KMS-11 (cell line): ENCODE measurements at regions not wholly inside any gene's neighbourhood (a gene's known extent, or its start where the extent isn't known, plus 50 kb on each side); places are given as distances from the start of the nearest gene placed in this dataset.

Experiments used
- H2AFZ ChIP-seq: fragments of 200-600 bp; sonication (generic); 2 replicates; pipeline ENCODE4 v1.6.1; 2016; ENCODE audit warnings: antibody characterized with exemption, mixed run types, low read depth
- H3K27ac ChIP-seq: fragments of 200-600 bp; sonication (generic); 2 replicates; pipeline ENCODE4 v1.6.1; 2016; ENCODE audit warnings: mild to moderate bottlenecking, mixed run types
- H3K27me3 ChIP-seq: fragments of 200-600 bp; sonication (generic); 2 replicates; pipeline ENCODE4 v1.6.1; 2017; ENCODE audit warnings: mild to moderate bottlenecking, low read depth, mixed run types, moderate library complexity; ENCODE audit not compliant: insufficient read depth
- H3K36me3 ChIP-seq: fragments of 200-600 bp; sonication (generic); 2 replicates; pipeline ENCODE4 v1.6.1; 2017; ENCODE audit warnings: mild to moderate bottlenecking, mixed run types; ENCODE audit not compliant: insufficient read depth
- H3K4me1 ChIP-seq: fragments of 200-600 bp; sonication (generic); 2 replicates; pipeline ENCODE4 v1.6.1; 2016; ENCODE audit warnings: mild to moderate bottlenecking, low read depth, mixed run types; ENCODE audit not compliant: poor library complexity, severe bottlenecking
- H3K4me2 ChIP-seq: fragments of 200-600 bp; sonication (generic); 2 replicates; pipeline ENCODE4 v1.7.0; 2016; ENCODE audit warnings: mild to moderate bottlenecking, mixed run types
- H3K4me3 ChIP-seq: fragments of 200-600 bp; sonication (generic); IDR thresholded peaks from 2 replicates; pipeline ENCODE4 v1.6.1; 2017; ENCODE audit warnings: low read depth, low read length, mixed read lengths; ENCODE audit not compliant: insufficient read depth
- H3K79me2 ChIP-seq: fragments of 200-600 bp; sonication (generic); 2 replicates; pipeline ENCODE4 v1.6.1; 2016; ENCODE audit warnings: low read depth, mixed run types; ENCODE audit not compliant: insufficient read depth
- H3K9ac ChIP-seq: fragments of 200-600 bp; sonication (generic); 2 replicates; pipeline ENCODE4 v1.6.1; 2016; ENCODE audit warnings: mild to moderate bottlenecking, mixed run types
- H4K20me1 ChIP-seq: fragments of 200-600 bp; sonication (generic); 2 replicates; pipeline ENCODE4 v1.6.1; 2016; ENCODE audit warnings: mild to moderate bottlenecking, mixed run types; ENCODE audit not compliant: insufficient read depth
- TF ChIP-seq, protein P1 (sequence below): fragments of 200-600 bp; sonication (generic); conservative IDR thresholded peaks from 2 replicates; pipeline ENCODE4 v1.6.1; 2017; ENCODE audit warnings: low read depth, mild to moderate bottlenecking, antibody characterized with exemption, low read length, moderate library complexity, mixed read lengths

DNA sequence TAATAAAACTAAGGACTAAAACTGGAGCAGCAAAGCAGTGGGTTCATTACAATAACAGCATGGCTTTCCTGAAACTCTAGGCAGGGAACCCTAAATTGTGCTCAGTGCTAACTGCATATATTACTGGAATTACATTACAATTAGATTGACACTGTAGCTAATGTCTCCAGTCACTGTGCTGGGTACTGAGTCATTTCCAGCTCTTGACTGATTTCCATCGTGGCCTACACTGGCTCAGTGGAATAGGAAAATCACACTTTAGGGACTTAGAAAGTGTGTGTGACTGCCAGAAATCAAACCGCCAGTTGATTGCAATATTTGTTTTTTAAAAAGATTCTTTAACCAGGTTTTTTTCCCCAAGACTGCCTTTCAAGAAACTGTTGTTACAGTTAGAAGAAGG lies 1447.4 kb upstream of the GOT2 start:
- Histone ChIP-seq H3K36me3 (no peaks in the 10 kb centered on the region), H4K20me1 (no peaks in the 10 kb centered on the region), H3K4me1 (no peaks in the 10 kb centered on the region), H3K9ac (no peak overlapping the region), H3K27ac (no peak overlapping the region), H3K79me2 (no peaks in the 10 kb centered on the region), H3K27me3 (no peaks in the 10 kb centered on the region), H2AFZ (no peak overlapping the region), H3K4me3 (no peak overlapping the region), H3K4me2 (no peak overlapping the region)
- TF ChIP-seq, protein P1, sequence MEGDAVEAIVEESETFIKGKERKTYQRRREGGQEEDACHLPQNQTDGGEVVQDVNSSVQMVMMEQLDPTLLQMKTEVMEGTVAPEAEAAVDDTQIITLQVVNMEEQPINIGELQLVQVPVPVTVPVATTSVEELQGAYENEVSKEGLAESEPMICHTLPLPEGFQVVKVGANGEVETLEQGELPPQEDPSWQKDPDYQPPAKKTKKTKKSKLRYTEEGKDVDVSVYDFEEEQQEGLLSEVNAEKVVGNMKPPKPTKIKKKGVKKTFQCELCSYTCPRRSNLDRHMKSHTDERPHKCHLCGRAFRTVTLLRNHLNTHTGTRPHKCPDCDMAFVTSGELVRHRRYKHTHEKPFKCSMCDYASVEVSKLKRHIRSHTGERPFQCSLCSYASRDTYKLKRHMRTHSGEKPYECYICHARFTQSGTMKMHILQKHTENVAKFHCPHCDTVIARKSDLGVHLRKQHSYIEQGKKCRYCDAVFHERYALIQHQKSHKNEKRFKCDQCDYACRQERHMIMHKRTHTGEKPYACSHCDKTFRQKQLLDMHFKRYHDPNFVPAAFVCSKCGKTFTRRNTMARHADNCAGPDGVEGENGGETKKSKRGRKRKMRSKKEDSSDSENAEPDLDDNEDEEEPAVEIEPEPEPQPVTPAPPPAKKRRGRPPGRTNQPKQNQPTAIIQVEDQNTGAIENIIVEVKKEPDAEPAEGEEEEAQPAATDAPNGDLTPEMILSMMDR = no peak

DNA sequence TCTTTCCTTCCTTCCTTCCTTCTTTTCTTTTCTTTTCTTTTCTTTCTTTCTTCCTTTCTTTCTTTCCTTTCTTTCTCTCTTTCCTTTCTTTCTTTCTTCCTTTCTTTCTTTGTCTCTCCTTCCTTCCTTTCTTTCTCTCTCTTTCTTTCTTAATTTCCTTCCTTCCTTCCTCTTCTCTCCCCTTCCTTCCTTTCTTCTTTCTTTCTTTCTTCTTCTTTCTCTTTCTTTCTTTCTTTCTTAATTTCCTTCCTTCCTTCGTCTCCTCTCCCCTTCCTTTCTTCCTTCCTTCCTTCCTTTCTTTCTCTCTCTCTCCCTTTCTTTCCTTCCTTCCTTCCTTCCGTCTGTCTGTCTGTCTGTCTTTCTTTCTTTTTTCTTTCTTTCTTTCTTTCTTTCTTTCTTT lies 1446.5 kb upstream of the GOT2 start:
- Histone ChIP-seq H3K79me2 (no peaks in the 10 kb centered on the region), H3K4me1 (no peaks in the 10 kb centered on the region), H3K27ac (no peak overlapping the region), H2AFZ (no peak overlapping the region), H3K27me3 (no peaks in the 10 kb centered on the region), H3K4me3 (no peak overlapping the region), H3K36me3 (no peaks in the 10 kb centered on the region), H3K4me2 (no peak overlapping the region), H3K9ac (no peak overlapping the region), H4K20me1 (no peaks in the 10 kb centered on the region)
- TF ChIP-seq, protein P1 = no peak

DNA sequence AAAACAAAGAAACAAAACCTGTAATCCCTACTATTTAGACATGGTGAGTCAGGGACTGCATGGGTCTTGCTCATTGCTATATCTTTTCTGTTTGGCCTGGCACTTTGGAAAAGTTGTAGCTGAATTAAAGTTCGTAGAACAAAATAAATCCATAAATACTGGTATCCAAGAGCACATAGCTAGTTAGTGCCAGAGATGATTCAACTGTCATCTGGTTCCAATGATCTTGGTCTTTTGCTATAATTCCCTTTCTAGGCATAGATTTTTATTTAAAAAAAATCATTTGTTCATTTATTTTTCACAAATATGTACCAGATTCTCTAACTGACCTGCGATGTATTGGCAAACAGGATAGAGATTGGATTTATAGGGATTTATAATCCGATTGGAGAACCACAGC lies 1436.1 kb upstream of the GOT2 start:
- H3K4me3 ChIP-seq = no peak overlapping the region
- H3K27me3 ChIP-seq = no peaks in the 10 kb centered on the region
- no peaks in the 10 kb centered on the region for H3K79me2 ChIP-seq
- no peak overlapping the region for H3K4me2 ChIP-seq
- TF ChIP-seq, protein P1 = no peak
- H3K9ac ChIP-seq = no peak overlapping the region
- H3K4me1 ChIP-seq = no peaks in the 10 kb centered on the region
- no peak overlapping the region for H3K27ac ChIP-seq
- no peaks in the 10 kb centered on the region for H3K36me3 ChIP-seq
- no peak overlapping the region for H2AFZ ChIP-seq
- no peaks in the 10 kb centered on the region for H4K20me1 ChIP-seq

DNA sequence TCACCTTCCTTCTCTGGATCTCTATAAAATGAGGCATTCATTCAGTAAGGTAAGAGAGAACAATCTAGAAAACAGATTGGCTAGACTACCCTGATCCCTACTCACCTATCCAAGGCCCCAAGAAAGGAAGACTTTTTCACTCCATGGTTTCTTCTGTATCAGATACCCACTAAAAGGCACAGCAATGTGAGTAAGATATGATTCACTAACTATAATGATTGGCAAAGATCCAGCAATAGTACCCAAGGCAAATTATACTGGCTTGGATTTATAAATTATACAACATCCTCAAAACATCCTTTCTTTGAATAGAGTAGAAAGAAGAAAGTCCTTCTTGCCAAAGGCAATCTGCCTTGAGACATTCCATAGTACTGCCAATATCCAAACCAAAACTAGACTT lies 1432.0 kb upstream of the GOT2 start:
- TF ChIP-seq, protein P1 = no peak

More for the DNA sequence above, 1432.0 kb upstream of the GOT2 start:
- H3K9ac ChIP-seq = no peak overlapping the region
- no peak overlapping the region for H2AFZ ChIP-seq
- H3K4me2 ChIP-seq = no peak overlapping the region
- H3K4me3 ChIP-seq = no peak overlapping the region
- H3K27me3 ChIP-seq = no peaks in the 10 kb centered on the region
- no peaks in the 10 kb centered on the region for H4K20me1 ChIP-seq
- no peaks in the 10 kb centered on the region for H3K36me3 ChIP-seq
- no peaks in the 10 kb centered on the region for H3K79me2 ChIP-seq
- H3K27ac ChIP-seq = no peak overlapping the region
- H3K4me1 ChIP-seq = no peaks in the 10 kb centered on the region
